Middle frontal gyrus (tissue), 1 donor: ENCODE measurements at regions not wholly inside any gene's neighbourhood (a gene's known extent, or its start where the extent isn't known, plus 50 kb on each side); places are given as distances from the start of the nearest gene placed in this dataset.
"Not testable (repeated sequence)": the region's sequence is repeated elsewhere in the genome, so short reads cannot be mapped to it uniquely, and the experiment has no call there.

Source experiments
- DNase-seq: peaks from one replicate; pipeline ENCODE4 v3.0.0-alpha.2; 2015; ENCODE audit warnings: low spot score; ENCODE audit errors: extremely low spot score

DNA sequence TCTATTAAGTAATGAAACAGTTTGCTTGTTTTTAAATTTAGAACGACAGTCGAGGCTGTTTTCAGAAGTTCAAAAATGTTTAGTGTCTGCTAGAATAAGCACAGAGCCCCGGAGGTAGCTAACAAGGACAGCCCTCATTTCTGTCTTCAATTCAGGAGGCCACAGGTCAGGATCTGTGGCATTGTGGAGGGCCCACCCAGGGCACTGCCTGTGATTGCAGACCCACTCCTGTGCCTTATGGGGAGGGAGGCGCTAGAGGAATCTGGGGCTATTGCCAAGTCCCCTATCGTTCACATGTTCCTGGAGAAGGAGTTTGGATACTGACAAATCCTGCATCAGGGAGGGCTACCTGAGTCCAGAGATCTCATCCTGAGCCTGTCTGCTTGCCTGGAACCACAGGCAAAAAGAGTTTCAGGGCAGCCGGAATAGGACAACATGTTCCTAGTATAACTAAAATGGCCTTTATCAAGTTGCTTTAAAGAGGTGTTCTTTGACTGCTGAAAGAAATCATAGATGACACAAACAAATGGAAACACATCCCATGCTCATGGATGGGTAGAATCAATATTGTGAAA, 141.5 kb upstream of the ROPN1 start:
- DNase-seq, result no peak

DNA sequence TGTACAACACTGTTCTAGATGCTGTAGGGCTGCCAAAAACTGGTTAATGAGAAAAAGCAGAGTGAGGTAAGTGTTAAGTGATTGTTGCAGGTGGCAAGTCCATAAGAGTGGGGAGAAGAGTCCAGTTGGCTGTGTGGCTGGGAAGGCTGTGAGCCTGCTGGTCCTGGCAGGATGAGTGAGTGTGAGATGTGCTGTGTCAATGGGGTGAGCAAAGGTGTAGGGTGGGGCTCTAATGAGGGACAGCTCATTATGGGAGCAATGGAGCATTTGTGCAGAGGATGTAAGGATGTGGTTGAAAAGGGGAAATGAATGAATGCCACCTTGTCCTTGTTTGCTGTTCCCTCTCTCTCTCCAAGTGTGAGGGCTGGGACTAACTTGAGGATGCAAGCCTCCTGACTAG, 145.3 kb upstream of the ROPN1 start:
- no peak for DNase-seq

DNA sequence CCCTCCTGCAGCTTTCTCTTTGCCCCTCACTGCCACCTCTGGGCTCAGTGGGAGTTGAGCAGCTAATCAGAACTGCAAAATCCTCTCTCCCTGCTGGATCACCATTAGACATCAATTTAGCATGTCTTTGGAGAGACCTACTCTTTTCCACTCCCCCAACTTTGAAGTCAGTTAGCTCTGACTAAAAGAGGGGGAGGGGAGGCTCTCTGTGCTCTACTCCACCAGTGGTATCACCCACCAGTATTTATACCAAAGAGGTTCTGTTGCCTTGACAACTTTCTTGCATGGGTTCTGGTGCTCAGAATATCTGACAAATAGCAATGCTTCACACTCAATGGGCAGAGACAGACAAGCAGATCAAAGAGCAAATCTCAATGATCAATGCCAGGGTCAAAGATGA, 146.2 kb upstream of the ROPN1 start:
- DNase-seq, result no peak

DNA sequence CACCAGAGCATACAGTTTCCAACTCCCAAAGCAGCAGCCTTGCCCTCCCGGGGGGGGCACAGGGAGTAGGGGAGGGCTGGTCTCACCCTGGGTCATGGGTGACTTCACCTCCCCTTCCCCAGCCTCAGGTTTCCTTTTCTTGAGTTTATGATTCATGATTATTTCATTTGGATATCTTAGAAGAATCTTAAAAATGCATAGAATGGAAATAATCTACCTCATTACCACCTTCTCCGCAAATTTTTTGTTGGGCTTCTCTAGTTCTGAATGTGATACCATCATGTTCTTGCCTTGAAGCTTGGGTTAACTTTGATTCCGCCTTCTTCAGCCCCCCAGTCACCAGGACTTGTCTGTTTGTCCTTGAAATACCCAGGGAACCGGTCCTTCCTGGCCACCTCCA, 148.8 kb upstream of the ROPN1 start:
- no peak for DNase-seq

DNA sequence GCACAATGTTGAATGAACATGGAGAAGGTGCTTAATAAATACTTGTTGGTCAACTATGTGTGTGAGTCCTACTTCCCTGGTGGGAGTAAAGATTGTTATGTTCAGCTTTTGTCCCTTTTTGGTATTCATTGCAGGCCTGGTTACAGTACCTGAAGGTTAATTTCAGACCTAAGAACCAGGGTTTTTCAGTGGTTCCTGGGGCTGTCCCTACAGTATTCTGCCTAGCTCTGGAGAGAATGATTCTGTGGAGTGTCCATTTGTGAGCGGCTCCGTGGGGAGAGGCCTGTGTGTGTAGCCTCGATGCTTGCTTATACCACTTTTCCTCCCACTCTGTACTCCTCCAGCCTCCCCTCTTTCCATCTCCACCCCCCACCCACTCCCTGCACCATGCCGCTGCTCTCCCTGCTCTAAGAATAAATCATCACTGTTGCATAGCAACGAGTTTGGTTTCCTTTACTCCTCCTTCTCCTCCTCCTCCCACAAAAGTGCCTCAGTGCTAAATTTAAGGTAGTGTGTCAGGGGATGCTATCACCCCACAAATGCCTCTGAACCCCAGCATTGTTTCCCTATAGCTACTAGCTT, 150.6 kb upstream of the ROPN1 start:
- no peak for DNase-seq

DNA sequence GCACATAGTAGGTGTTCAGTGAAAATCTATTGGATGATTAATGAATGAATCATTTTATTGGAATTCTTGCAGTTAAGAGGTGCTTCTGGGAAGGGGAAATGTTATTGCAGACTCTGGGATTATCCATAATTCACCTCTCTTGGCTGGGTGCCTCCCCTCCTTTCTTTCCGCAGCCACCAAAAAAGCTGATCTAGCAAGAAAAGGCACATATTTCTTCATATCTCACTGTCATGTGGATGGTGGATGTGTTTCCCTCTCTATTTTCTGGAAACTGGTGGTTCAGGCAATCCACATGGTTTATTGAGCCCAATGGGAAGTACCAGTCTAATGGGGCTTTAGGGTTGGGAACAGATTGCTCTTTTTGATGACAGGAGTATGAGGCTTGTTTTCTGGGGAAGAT, 151.1 kb upstream of the ROPN1 start:
- DNase-seq, result no peak

DNA sequence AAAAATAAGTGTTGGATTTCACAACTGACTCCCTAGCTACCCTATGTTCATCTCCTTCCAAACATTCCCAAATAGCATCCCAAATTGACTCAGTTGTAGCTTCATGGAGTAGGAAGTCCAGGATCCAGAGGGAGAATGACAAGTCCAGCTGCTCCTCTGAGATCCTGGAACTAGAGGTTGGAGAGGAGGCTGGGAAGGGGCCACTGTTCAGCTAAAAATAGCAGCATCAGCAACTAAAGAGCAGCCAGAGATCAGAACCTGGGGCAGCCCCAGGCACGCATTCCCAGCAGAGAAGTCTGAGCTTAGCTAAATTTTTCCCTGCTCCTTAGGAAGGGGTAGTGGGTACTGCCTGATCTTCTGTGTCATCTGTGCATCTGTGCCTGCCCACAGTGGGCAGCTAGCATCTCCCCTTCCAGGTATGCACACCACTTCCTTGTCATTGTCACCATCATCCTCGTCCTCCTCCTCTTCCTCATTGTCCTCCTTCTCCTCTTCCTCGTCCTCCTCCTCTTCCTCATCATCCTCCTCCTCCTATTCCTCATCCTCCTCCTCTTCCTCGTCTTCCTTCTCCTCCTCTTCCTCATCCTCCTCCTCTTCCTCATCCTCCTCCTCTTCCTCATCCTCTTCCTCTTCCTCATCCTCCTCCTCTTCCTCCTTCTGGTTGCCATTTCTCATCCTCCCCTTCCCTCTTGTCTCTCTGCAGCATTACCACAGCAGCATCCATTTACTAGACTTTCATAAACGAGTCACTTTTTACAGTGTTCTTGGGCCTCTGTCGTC, 152.3 kb upstream of the ROPN1 start:
- no peak for DNase-seq

DNA sequence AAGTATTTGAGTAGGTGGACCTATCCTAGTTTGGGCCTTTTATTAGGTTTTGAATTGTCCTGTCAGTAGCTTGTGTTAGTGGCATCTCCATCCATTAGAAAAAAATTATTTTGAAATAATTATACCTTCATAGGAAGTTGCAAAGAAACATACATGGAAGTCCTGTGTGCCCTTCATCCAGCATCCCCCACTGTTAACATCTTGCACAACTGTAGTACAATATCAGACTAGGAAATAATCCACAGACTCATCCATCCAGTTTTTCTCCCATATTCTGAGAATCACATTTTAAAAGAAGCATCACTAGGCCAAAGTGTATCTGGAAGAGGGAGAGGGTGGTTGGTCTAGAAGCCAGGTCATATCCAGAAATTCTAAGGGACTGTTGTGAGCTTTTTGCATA, 155.5 kb upstream of the ROPN1 start:
- no peak for DNase-seq

DNA sequence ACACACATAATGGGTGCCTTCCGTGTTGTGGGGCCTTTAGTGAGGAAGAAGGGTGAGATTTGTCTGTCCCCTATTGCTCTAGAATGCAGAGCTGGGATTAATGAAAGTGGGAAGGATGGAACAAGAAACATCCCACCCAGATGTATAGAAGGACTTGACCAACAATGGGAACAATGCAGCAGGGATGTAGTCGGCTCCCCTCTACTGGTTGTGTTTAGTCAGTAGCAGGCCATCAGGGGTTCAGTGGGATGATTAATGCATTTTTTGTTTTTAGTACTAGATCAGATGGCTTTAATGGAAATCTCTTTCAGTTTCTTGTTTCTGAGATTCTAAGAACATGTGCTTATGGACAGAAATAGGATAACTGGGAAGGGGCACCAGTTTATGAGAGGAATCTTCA, 156.0 kb upstream of the ROPN1 start:
- no peak for DNase-seq

DNA sequence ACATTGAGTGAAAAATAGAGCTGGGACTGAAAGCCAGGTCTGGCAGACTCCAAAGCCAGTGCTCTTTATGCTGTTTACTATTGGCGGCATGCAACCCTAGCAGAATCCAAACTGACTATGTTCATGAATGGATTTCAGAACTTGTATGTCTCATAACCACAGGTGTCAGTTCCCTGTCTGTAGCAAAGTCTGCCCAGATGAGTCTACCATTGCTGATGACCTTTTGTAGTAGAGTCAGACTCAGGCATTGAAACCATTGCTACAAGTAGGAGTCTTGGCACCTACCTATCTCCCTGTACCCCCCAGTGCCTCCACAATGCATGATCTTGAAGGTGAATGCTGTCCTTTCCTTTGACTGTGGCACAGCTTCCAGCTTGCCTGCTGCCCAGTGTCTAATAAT, 157.2 kb upstream of the ROPN1 start:
- no peak for DNase-seq

DNA sequence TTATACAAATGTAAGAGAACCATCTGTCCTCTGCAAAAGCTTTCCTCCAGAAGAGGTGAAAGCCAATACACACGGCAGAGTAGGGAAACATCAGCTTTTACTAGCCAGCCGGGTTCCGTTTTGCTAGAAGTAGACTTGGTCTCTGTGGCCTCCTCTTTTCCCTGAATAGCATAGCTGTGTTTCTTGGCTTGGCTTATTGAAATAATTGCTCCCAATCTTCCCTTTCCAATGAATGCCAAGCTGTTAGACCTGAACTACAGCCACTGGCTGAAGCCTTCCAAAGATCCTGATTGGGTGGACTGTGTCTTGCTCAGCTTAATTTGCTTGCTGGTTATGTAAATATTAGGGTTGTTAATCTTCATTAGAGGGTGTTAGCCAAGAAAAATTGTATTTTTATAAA, 157.8 kb upstream of the ROPN1 start:
- DNase-seq, result no peak

DNA sequence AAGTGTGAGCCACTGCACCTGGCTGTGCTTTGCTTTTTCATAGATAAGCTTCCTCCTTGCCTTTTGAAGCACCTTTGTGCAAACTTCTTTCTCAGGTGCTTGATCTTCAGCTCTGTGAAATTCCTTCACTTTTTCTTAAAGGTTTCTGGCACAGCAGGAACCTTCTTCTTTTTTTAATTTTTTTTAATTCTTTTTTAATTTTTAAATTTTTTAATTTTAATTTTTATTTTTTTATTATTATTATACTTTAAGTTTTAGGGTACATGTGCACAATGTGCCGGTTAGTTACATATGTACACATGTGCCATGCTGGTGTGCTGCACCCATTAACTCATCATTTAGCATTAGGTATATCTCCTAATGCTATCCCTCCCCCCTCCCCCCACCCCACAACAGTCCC, 161.0 kb upstream of the ROPN1 start:
- not testable (repeated sequence) for DNase-seq

DNA sequence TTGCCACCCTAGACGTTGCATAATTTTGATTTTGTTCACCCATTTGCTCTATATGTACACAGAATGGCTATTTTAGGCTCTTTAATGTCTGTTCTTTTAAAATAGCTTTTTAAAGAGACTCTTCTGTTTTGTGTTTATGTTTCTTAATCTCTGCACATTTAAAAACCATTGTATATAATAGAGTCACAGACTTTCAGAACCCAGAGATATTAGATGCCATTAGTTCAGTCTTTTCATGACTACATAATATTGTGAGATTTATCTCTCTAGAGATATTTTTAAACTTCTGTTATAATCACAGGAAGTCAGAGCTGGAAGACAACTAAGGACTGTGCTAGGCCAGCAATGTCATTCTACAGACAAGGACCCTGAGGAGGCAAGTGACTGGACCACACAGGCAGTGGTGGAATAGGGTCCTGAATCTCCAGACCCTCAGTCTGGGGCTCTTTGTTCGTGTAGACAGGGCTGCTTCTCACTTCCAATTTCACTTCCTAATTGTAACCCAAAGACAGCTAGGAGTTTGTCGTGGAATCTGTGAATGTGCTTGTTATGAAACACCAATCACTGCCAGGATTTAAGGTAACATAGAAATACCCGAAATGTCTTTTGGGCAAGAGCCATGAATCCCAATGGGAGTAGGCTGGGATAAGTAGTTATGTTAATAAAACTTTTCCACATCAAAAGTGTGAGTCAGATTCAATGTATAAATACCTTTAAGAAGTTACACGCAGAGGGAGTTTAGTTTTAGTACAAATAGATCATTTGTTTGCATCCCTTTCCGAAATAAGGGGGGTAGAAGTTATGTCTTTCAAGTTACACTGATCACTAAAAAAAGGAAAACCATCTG, 165.2 kb upstream of the ROPN1 start:
- DNase-seq, result no peak

DNA sequence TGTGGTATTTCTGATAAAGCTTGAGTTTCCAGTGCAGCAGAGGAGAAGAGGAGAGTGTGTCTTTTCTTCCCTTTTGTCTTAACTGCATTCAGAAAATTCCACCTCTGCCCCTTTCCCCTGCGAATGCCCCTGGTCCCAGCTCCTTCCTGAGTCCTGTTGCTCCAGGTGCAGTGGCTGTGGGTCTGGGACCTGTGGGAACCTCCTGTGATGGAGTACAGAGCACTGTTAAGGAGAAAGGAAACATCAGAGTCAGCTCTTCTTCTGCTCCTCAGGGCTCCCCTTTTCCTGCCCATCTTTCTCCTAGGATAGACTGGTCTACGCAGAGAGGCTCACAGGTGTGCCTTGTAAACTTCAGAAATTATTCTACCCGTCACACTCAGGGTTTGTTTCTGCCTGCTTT, 165.8 kb upstream of the ROPN1 start:
- DNase-seq, result no peak

DNA sequence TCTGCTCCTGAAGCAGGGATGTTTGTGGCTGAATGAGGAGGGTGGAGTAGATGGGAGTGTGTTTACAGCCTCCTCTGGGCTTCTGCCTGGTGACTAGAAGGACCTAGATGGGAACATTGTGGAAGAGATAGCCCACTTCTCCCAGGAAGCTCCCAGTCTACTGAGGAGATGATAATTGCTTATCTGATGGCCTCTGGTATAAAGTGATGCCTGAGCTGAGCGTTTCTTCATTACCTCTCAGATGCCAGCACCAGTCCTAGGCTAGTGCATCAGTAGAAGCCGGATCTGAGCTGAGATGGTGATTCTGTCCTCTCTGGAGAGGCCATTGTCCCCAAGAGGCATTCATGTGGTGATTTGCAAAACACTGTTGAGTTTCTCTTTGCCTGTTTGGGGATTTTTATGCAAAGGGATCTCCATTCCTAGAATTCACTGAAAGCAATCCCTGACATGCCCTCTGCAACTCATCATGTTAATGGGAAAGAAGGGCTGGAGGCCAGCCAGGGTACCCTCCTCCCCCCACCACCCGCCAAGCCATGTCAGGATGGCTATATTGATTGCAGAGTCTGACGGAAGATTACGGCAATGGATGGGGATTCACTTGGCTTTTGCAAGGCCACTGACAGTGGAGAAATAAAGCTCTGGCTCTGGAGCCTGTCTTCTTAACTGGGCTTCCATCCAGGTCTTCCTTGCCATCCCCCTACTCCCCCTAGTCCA, 166.4 kb upstream of the ROPN1 start:
- no peak for DNase-seq

DNA sequence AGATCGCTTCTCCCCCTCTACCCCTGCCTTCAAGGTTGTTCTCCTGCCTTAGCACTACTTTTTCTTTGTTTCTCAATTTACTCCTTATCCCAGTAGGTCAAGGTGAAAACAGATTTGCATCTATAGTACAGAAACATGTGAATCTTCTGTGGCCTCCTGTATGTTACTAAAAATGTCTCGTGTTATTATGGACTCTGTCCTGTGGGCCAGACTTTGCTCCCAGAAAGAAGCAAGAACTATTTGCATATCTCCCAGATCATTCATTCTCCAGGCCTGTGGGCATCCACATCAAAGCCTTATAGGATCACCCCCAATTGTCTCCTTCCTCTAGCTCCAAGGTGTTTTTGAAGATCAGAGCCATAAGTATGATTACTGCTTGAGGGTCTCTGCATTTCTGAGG, 169.5 kb upstream of the ROPN1 start:
- DNase-seq, result no peak

DNA sequence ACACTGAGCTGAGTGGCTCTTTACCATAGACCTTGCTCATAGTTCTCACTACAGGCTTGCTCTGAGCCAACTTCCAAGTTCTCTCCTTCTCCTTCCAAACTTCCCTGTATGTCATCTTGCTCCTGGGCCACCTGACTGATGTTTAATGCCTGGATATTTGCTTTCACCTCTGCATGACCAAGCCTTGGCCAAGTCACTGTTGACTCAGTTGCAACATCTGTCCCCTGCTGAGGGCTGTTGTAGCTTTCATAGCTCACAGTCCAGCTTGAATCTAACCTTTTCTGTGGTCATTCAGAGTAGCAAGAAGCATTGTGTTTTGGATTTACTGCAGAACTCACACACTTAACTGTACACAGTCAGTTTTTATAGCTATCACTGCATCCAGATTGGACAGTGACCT, 171.8 kb upstream of the ROPN1 start:
- no peak for DNase-seq

DNA sequence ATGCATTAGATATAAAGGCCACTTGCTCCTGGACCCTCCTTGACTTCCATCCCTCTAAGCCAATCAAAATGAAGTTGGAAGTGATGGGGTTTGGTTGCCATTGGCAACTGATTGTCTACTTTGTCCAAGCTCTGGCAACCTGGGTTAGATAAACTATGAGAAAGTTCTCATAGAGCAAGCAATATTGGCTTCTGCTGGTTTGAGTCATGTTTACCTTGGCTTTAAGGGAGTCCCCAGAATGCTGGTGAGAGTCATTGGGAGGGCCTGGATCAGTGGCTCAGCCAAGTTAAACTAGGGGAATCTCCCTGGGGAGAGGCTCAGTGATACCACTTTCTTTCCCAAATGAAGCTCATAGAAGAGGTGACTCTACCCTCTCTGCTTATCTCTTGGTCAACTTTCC, 176.3 kb upstream of the ROPN1 start:
- DNase-seq, result no peak

DNA sequence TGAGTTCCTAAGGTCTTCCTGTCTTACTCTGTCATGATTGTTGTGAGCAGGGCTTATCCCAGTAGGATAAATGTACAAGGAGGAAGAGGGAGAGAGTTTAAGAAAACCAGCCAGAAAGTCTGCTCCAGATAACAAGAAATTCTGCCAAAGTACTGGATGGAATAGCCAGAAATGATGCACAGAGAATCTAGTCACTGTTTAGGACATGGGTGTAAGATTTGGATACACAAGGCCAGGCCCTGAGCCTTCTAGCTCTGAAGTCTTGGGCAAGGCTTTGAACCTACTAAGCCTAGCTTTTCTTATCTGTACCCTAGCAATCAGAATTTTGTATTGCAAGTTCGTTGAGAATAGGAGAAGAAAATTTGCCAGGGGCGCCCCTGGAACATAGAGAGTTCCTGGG, 180.4 kb upstream of the ROPN1 start:
- DNase-seq, result no peak

DNA sequence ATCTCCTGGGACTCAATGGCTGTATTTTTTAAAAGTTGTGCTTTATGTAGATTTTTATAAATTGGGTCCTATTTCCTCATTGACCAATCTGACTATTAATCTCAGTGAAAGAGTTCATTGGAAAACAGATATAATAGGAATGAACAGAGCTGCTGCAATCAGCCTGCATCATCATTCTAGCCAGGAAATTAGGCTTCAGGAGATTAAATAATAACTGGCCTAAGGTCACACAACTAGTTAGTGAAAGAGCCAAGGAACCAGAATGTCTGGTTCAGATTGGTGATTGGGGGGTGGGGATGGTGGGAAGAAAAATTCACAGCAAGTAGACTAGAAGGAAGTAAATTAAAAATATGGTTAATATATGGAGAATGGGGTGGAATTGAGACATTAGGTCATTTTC, 180.9 kb upstream of the ROPN1 start:
- DNase-seq, result no peak

DNA sequence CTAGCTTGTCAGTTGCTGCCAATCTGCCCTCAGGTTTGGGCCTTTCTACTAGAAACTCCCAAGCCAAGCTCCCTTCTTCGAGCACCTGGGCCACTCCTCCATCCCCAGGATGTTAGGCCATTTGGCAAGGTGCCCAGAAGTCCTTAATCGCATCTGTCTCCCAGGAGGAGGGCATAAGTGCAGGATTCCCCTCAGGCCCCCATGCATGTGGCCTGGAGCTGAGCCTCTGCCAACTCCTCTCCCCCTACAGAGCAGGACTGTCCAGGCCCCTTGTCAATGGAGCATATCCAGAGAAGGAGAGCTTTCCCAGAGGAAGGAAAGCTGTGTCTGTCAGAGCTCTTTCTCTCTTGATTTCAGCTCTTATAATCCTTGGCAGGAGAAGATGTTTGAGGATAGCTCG, 182.6 kb upstream of the ROPN1 start:
- no peak for DNase-seq
